RWPE2 (cell line): ENCODE measurements at regions not wholly inside any gene's neighbourhood (a gene's known extent, or its start where the extent isn't known, plus 50 kb on each side); places are given as distances from the start of the nearest gene placed in this dataset.
"Not testable (repeated sequence)": the region's sequence is repeated elsewhere in the genome, so short reads cannot be mapped to it uniquely, and the experiment has no call there.

Source experiments
- ATAC-seq: fragments of 200-7000 bp; cut with Tn5 transposase; 3 replicates; pipeline ENCODE4 v1.9.1; 2021; ENCODE audit warnings: low read depth
- DNase-seq: peaks from one replicate; pipeline ENCODE4 v3.0.0-alpha.2; 2020; ENCODE audit warnings: low spot score
- H3K27ac ChIP-seq: fragments of 450-650 bp; 2 replicates; pipeline ENCODE4 v1.5.1; 2017; ENCODE audit warnings: mild to moderate bottlenecking; ENCODE audit not compliant: poor library complexity, severe bottlenecking
- H3K27me3 ChIP-seq: fragments of 250-450 bp; sonication (Bioruptor Pico); 2 replicates; pipeline ENCODE4 v1.5.1; 2021; ENCODE audit warnings: mild to moderate bottlenecking, moderate library complexity; ENCODE audit not compliant: insufficient read depth, poor library complexity, severe bottlenecking
- H3K36me3 ChIP-seq: fragments of 250-450 bp; sonication (Bioruptor Pico); 2 replicates; pipeline ENCODE4 v1.5.1; 2020; ENCODE audit warnings: low read depth, mild to moderate bottlenecking, moderate library complexity
- H3K4me1 ChIP-seq: fragments of 250-450 bp; sonication (Bioruptor Pico); 2 replicates; pipeline ENCODE4 v1.5.1; 2021; ENCODE audit warnings: mild to moderate bottlenecking, moderate library complexity; ENCODE audit not compliant: insufficient read depth, poor library complexity, severe bottlenecking
- H3K4me3 ChIP-seq: fragments of 250-450 bp; sonication (Bioruptor Pico); 2 replicates; pipeline ENCODE4 v1.5.1; 2021; ENCODE audit warnings: mild to moderate bottlenecking, moderate library complexity; ENCODE audit not compliant: severe bottlenecking
- H3K9me3 ChIP-seq: fragments of 250-450 bp; sonication (Bioruptor Pico); 2 replicates; pipeline ENCODE4 v1.5.1; 2021; ENCODE audit warnings: mild to moderate bottlenecking, moderate library complexity; ENCODE audit not compliant: severe bottlenecking
- TF ChIP-seq, protein P1 (sequence below): fragments of 450-650 bp; IDR thresholded peaks from one replicate; pipeline ENCODE4 v1.5.1; 2017; ENCODE audit warnings: mild to moderate bottlenecking, moderate library complexity; ENCODE audit not compliant: poor library complexity, severe bottlenecking

GRCh38 chr4:176616151-176616550 lies 176.6 kb downstream of the VEGFC start:
- H3K27ac ChIP-seq: no peak overlapping the region
- ATAC-seq: no peak

GRCh38 chr4:176618138-176618537 lies 174.6 kb downstream of the VEGFC start:
- H3K27ac ChIP-seq: no peak overlapping the region
- no peaks in the 10 kb centered on the region for H3K4me1 ChIP-seq
- no peak overlapping the region for H3K4me3 ChIP-seq
- DNase-seq (no peak), ATAC-seq (no peak)
- H3K36me3 ChIP-seq: no peaks in the 10 kb centered on the region
- no peaks in the 10 kb centered on the region for H3K9me3 ChIP-seq
- TF ChIP-seq, protein P1, sequence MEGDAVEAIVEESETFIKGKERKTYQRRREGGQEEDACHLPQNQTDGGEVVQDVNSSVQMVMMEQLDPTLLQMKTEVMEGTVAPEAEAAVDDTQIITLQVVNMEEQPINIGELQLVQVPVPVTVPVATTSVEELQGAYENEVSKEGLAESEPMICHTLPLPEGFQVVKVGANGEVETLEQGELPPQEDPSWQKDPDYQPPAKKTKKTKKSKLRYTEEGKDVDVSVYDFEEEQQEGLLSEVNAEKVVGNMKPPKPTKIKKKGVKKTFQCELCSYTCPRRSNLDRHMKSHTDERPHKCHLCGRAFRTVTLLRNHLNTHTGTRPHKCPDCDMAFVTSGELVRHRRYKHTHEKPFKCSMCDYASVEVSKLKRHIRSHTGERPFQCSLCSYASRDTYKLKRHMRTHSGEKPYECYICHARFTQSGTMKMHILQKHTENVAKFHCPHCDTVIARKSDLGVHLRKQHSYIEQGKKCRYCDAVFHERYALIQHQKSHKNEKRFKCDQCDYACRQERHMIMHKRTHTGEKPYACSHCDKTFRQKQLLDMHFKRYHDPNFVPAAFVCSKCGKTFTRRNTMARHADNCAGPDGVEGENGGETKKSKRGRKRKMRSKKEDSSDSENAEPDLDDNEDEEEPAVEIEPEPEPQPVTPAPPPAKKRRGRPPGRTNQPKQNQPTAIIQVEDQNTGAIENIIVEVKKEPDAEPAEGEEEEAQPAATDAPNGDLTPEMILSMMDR: no peak
- no peaks in the 10 kb centered on the region for H3K27me3 ChIP-seq

More at GRCh38 chr4:176616151-176616550, 176.6 kb downstream of the VEGFC start:
- Histone ChIP-seq H3K4me1 (no peaks in the 10 kb centered on the region), H3K27me3 (no peaks in the 10 kb centered on the region), H3K9me3 (no peaks in the 10 kb centered on the region), H3K36me3 (no peaks in the 10 kb centered on the region), H3K4me3 (no peak overlapping the region)
- DNase-seq: no peak
- TF ChIP-seq, protein P1: no peak

DNA sequence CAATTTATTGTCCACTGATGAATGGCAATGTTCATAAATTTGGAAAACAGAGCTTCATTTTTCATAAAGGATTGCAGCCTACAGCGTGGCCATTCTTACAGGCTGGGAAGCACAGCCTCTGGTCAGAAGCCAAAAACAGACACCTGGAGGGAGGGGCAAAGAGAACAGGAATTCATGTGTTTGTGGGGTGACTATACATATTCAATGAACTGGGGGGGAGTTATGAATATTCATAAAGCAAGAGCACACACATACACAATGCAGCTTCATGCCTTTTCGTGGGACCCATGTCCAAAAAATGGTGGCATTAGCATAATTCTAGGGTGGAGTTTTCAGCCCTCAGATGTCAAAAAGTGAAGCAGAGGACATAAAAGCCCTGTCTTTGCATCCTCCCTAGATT lies 173.3 kb downstream of the VEGFC start:
- DNase-seq: no peak
- H3K27ac ChIP-seq: no peak overlapping the region

DNA sequence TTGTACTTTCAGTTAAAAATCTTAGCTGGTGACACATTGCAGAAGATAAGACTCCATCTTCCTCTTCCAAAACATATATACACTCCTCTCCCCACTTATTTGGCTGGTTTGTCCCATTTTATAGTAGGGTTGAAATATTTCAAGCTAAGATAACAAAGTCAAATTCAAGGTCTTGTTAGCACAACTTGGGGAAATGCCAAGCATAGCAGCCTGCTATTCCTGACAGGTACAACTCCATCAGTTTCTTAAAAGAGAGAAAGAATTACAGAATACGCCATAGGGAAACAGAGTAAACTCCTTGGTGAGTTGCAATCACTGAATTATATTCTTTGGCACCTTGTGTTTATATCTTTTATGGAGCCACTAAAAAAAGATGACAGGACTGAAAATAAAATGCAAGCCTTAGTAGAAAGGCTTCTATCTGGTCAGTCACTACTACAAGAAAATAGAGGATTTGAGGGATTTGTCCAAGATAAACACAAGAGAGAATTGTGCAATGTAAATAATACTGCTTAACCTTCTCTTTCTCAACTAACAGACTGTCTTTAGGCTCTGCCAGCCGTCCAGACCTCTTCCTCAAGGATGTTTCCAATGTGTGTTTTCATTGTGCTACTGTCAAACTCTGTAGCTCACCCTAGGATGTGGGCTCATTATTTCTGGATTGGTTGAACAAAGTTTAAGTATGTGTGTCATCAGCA lies 170.3 kb downstream of the VEGFC start:
- H3K4me3 ChIP-seq: no peak overlapping the region
- DNase-seq: no peak
- H3K36me3 ChIP-seq: no peaks in the 10 kb centered on the region
- TF ChIP-seq, protein P1: no peak
- H3K27me3 ChIP-seq: no peaks in the 10 kb centered on the region
- H3K27ac ChIP-seq: no peak overlapping the region
- no peaks in the 10 kb centered on the region for H3K9me3 ChIP-seq
- no peaks in the 10 kb centered on the region for H3K4me1 ChIP-seq
- ATAC-seq: peak; percentile 76

More for the DNA sequence above, 173.3 kb downstream of the VEGFC start:
- no peak for ATAC-seq
- Histone ChIP-seq H3K9me3 (no peaks in the 10 kb centered on the region), H3K4me1 (no peaks in the 10 kb centered on the region), H3K4me3 (no peak overlapping the region), H3K27me3 (no peaks in the 10 kb centered on the region), H3K36me3 (no peaks in the 10 kb centered on the region)
- TF ChIP-seq, protein P1: no peak

DNA sequence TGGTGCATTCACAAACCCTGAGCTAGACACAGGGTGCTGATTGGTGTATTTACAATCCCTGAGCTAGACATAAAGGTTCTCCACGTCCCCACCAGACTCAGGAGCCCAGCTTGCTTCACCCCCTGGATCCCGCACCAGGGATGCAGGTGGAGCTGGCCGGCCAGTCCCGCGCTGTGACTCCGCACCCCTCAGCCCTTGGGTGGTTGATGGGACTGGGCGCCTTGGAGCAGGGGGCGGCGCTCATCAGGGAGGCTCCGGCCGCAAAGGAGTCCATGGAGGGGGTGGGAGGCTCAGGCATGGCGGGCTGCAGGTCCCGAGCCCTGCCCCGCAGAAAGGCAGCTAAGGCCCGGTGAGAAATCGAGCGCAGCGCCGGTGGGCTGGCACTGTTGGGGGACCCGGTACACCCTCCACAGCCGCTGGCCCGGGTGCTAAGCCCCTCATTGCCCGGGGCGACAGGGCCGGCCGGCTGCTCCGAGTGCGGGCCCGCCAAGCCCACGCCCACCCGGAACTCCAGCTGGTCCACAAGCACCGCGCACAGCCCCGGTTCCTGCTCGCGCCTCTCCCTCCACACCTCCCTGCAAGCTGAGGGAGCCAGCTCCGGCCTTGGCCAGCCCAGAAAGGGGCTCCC lies 167.6 kb downstream of the VEGFC start:
- H3K27ac ChIP-seq, H3K4me1 ChIP-seq, ATAC-seq, H3K9me3 ChIP-seq, H3K36me3 ChIP-seq, H3K4me3 ChIP-seq, H3K27me3 ChIP-seq, DNase-seq: not testable (repeated sequence)
